ENCODE measurements at regions not wholly inside any gene's neighbourhood (a gene's known extent, or its start where the extent isn't known, plus 50 kb on each side); places are given as distances from the start of the nearest gene placed in this dataset.

DNA sequence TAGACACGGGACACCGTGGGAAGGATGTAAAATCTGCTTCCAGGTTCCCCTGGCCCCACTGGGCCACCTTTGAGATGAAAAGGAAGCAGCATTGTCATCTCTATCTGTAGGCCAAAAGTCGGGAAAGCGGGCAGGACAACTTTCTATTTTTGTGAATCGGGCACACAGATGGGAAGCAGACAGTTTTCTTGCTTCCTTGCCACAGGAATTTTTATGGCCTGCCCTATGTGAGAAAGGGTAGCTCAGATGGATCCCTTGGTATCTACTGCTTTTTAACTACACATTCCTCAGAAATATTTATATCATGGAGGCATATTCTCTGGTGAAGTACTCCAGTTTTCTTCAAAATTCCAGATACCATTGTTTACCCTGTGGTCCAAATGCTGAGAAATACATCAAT, 735.5 kb downstream of the CBLN2 start:
- no peak for DNase-seq (ENCODE audit: low read depth in 4 of 4, low spot score in 3 of 4)

GRCh38 chr18:71807586-71807985, 736.6 kb downstream of the CBLN2 start:
- DNase-seq (ENCODE audit: low read depth in 4 of 4, low spot score in 3 of 4) = no peak

DNA sequence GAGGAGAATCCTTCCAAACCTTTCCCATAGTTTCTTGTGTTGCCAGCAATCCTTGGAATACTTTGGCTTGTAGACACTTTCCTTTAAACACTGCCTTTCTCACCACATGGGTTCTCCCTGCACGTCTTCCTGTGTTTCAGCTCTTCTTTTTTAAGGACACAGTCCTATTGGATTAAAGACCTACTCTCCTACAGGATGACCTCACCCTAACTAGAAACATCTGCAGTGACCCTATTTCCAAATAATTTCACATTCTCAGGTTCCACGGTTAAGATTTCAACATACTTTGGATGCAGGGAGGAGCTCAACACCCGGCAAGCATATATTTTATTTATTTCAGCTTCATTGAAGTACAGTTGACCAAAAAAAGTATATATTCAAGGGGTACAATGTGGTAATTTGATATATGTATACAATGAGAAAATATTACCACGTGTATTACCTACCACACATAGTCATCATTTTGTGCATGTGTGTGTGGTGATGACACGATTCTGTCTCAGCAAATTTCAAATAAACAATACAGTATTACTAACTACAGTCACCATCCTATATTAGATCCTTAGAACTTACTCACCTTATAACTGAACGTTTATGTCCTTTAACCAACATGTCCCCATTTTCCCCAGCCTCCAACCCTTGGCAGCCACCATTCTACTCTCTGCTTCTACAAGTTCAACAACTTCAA, 745.0 kb downstream of the CBLN2 start:
- DNase-seq (ENCODE audit: low read depth in 4 of 4, low spot score in 3 of 4) = no peak

- DNase-seq (ENCODE audit: low read depth in 4 of 4, low spot score in 3 of 4) = no peak
Observed at GRCh38 chr18:71797554-71797953, 746.6 kb downstream of the CBLN2 start.

GRCh38 chr18:71784777-71785176, 759.4 kb downstream of the CBLN2 start:
- no peak for DNase-seq (ENCODE audit: low read depth in 4 of 4, low spot score in 3 of 4)

- no peak for DNase-seq (ENCODE audit: low read depth in 4 of 4, low spot score in 3 of 4)
Observed at GRCh38 chr18:71760541-71760940, 783.6 kb downstream of the CBLN2 start.

- no peak for DNase-seq (ENCODE audit: low read depth in 4 of 4, low spot score in 3 of 4)
Observed at GRCh38 chr18:71754246-71754645, 789.9 kb downstream of the CBLN2 start.

- DNase-seq (ENCODE audit: low read depth in 4 of 4, low spot score in 3 of 4) = no peak
Observed at GRCh38 chr18:71743634-71744033, 800.5 kb downstream of the CBLN2 start.

- DNase-seq (ENCODE audit: low read depth in 4 of 4, low spot score in 3 of 4) = no peak
Observed at GRCh38 chr18:71729611-71730010, 814.5 kb downstream of the CBLN2 start.

DNA sequence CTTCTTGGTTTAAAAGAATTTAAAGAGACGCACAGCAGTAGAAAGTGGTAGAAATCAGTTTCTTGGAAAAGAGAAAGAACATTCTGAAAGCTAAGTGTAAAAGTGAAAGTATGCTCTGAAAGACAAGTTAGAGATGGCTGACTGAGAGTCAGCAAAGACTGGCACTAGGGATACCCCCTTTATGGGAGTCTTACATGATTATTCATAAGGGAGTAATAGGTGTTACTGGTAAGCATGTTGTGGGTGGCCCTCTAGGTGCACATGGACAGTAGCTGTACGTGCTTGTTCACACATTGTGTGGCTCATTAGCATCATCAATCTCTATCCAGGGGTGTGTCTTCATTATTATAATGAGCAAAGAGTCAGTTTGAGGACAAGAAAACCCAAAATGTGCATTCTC, 816.2 kb downstream of the CBLN2 start:
- DNase-seq (ENCODE audit: low read depth in 4 of 4, low spot score in 3 of 4) = no peak

DNA sequence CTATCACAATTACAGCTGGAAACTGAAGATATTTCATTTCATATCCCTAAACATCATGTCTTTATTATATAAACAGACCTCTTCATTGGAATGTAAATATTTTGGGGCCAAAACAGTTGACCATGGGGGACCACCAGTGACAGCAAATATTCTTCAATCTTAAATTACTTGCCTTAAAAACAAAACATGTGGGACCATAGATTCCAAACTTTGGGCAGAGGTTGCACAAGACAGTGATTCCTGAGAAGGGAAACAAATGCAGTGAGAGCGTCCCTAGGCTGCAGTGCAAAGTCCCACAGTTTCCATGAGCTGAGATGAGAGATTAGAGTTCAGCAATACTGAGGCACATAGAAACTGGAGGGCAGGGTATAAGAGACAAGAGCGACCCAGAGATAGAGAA, 818.9 kb downstream of the CBLN2 start:
- no peak for DNase-seq (ENCODE audit: low read depth in 4 of 4, low spot score in 3 of 4)

- no peak for DNase-seq (ENCODE audit: low read depth in 4 of 4, low spot score in 3 of 4)
Observed at GRCh38 chr18:71707985-71708500, 836.1 kb downstream of the CBLN2 start.

- no peak for DNase-seq (ENCODE audit: low read depth in 4 of 4, low spot score in 3 of 4)
Observed at GRCh38 chr18:71707400-71707799, 836.7 kb downstream of the CBLN2 start.

GRCh38 chr18:71689416-71690160, 854.6 kb downstream of the CBLN2 start:
- DNase-seq (ENCODE audit: low read depth in 4 of 4, low spot score in 3 of 4) = no peak

DNA sequence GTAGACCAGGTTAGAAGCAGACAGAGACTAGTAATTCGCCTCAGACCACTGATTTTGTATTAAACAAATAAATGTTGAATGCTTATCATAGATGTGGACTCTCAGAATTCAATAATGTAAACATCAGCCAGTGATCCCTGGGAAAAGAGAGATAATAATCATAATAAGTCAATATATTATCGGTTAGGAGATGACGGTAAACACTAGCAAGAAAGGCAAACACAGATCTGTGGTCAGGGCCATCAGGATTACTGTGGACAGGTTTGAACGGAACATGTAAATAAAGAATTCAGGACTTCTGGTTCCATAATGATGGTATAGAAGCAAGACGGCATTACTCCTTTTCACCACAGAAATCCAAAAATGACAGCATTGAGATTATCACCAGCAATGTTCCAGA, 861.6 kb downstream of the CBLN2 start:
- DNase-seq (ENCODE audit: low read depth in 4 of 4, low spot score in 3 of 4) = no peak

DNA sequence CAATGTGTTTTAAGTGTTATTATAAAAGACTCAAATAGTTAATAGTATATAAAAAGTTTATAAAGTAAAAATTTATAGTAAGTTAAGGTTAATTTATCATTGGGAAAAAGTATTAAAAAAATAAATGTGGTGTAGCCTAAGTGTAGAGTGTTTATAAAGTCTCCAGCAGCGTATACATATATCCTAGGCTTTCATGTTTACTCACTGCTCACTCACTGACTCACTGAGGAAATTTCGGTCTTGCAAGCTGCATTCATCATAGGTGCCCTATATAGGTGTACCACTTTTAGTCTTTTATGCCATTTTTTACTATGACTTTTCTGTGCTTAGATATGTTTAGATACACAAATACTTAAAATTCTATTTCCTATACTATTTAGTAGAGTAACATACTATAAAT, 866.0 kb downstream of the CBLN2 start:
- DNase-seq (ENCODE audit: low read depth in 4 of 4, low spot score in 3 of 4) = no peak

GRCh38 chr18:71673954-71674353, 870.2 kb downstream of the CBLN2 start:
- no peak for DNase-seq (ENCODE audit: low read depth in 4 of 4, low spot score in 3 of 4)

- no peak for DNase-seq (ENCODE audit: low read depth in 4 of 4, low spot score in 3 of 4)
Observed at GRCh38 chr18:71673498-71673897, 870.6 kb downstream of the CBLN2 start.

DNA sequence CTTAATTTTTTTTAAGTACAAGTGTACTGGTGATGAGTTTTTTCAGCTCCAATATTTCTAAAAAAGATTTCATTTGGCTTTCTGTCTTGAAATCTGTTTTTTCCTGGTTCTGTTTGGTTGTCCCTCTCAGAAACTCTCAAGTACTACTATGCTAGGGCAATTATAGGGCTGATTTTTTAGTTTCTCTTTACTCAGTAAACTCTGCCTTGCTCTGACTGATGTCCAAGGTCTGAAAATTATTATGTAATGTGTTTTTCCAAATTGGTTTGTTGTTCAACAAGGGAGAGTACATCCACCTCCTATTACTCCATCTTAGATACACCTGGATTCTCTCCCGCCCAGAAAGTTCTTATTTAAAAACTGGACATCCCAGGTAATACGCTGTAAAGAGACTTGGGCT, 877.7 kb downstream of the CBLN2 start:
- DNase-seq (ENCODE audit: low read depth in 4 of 4, low spot score in 3 of 4) = no peak

DNA sequence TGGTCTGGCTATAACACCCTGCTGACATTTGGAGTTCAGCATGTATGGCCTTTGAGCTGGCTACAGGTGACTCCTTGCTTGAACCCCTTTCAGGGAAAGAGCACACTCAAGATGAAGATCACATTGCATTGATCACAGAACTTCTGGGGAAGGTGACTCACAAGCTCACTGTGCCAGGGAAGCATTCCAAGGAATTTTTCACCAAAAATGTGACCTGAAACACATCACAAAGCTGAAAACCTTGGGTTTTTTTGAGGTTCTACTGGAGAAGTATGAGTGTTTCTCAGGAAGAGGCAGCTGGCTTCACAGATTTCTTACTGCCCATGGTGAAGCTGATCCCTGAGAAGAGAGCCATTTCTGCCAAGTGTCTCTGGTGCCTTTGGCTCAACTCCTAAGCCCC, 879.0 kb downstream of the CBLN2 start:
- no peak for DNase-seq (ENCODE audit: low read depth in 4 of 4, low spot score in 3 of 4)

- no peak for DNase-seq (ENCODE audit: low read depth in 4 of 4, low spot score in 3 of 4)
Observed at GRCh38 chr18:71643822-71644221, 900.3 kb downstream of the CBLN2 start.

- no peak for DNase-seq (ENCODE audit: low read depth in 4 of 4, low spot score in 3 of 4)
Observed at GRCh38 chr18:71630696-71631095, 913.4 kb downstream of the CBLN2 start.
